ENCODE measurements at regions not wholly inside any gene's neighbourhood (a gene's known extent, or its start where the extent isn't known, plus 50 kb on each side); places are given as distances from the start of the nearest gene placed in this dataset.

- peak; percentile 75 for DNase-seq (ENCODE audit: low spot score)
These were observed 280.6 kb upstream of the SALL1 start for GRCh38 chr16:51431517-51432241.

GRCh38 chr16:51430716-51431369 is 279.8 kb upstream of the SALL1 start:
- DNase-seq (ENCODE audit: low spot score) = no peak

- DNase-seq (ENCODE audit: low spot score) = no peak
These were observed 278.0 kb upstream of the SALL1 start for GRCh38 chr16:51429041-51429440.

- no peak for DNase-seq (ENCODE audit: low spot score)
These were observed 276.0 kb upstream of the SALL1 start for GRCh38 chr16:51427085-51427484.

GRCh38 chr16:51426276-51426675 is 275.2 kb upstream of the SALL1 start:
- DNase-seq (ENCODE audit: low spot score) = no peak

- no peak for DNase-seq (ENCODE audit: low spot score)
These were observed 269.2 kb upstream of the SALL1 start for GRCh38 chr16:51420247-51420646.

GRCh38 chr16:51419768-51420167 is 268.7 kb upstream of the SALL1 start:
- DNase-seq (ENCODE audit: low spot score) = peak; percentile 28

GRCh38 chr16:51418258-51418657 is 267.2 kb upstream of the SALL1 start:
- no peak for DNase-seq (ENCODE audit: low spot score)

GRCh38 chr16:51416926-51417325 is 265.9 kb upstream of the SALL1 start:
- DNase-seq (ENCODE audit: low spot score) = no peak

GRCh38 chr16:51410125-51410524 is 259.1 kb upstream of the SALL1 start:
- no peak for DNase-seq (ENCODE audit: low spot score)

GRCh38 chr16:51409001-51409675 is 258.1 kb upstream of the SALL1 start:
- no peak for DNase-seq (ENCODE audit: low spot score)

- no peak for DNase-seq (ENCODE audit: low spot score)
These were observed 257.3 kb upstream of the SALL1 start for GRCh38 chr16:51408357-51408756.

GRCh38 chr16:51407921-51408320 is 256.9 kb upstream of the SALL1 start:
- no peak for DNase-seq (ENCODE audit: low spot score)

GRCh38 chr16:51407199-51407598 is 256.1 kb upstream of the SALL1 start:
- DNase-seq (ENCODE audit: low spot score) = no peak

GRCh38 chr16:51405361-51405760 is 254.3 kb upstream of the SALL1 start:
- no peak for DNase-seq (ENCODE audit: low spot score)

- DNase-seq (ENCODE audit: low spot score) = no peak
These were observed 253.3 kb upstream of the SALL1 start for GRCh38 chr16:51404386-51404785.

- DNase-seq (ENCODE audit: low spot score) = no peak
These were observed 251.7 kb upstream of the SALL1 start for GRCh38 chr16:51402785-51403184.

- DNase-seq (ENCODE audit: low spot score) = no peak
These were observed 251.2 kb upstream of the SALL1 start for GRCh38 chr16:51402298-51402697.

- no peak for DNase-seq (ENCODE audit: low spot score)
These were observed 250.6 kb upstream of the SALL1 start for GRCh38 chr16:51401673-51402072.

GRCh38 chr16:51399908-51400670 is 249.0 kb upstream of the SALL1 start:
- no peak for DNase-seq (ENCODE audit: low spot score)

GRCh38 chr16:51394421-51394820 is 243.4 kb upstream of the SALL1 start:
- DNase-seq (ENCODE audit: low spot score) = no peak

GRCh38 chr16:51393381-51394005 is 242.4 kb upstream of the SALL1 start:
- DNase-seq (ENCODE audit: low spot score) = no peak
